NCI-H748 (cell line): ENCODE measurements at regions not wholly inside any gene's neighbourhood (a gene's known extent, or its start where the extent isn't known, plus 50 kb on each side); places are given as distances from the start of the nearest gene placed in this dataset.

Experiments
- DNase-seq: peaks from one replicate; lab custom pipeline; 2025; ENCODE audit not compliant: unreplicated experiment; lab: John Stamatoyannopoulos, UW

DNA sequence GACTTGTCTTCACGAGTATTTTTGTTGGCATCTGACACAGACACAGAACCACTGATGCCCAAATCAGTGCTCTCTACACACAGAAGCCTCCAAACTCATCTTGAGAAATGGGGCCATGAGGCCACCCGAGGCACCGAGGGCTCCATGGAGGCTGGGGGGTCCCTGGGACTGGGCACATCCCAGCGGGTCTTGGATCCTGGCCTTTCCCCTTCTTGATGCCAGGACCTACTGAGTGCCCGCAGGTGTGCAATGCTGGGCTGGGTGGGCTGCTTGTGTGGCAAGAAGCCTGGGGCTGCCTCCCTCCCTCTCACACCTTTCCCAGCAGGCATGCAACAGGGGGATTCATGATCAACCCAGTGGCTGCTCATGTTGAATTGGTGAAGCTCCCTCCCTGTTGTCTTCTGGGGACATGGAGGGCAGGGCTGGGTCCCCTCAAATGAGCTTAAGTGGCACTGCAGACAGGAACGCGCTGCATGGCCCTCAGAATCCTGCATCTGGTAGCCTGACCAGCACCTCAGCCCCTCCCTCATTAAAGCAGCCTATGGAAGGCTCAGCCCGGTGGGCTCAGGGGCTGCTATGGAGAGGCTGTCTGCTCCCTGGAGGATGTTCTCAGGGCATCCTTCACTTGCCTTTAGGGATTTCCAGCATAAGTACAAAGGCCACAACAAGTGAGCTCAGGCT is 63.7 kb upstream of the SIMC1 start:
- DNase-seq: no peak

DNA sequence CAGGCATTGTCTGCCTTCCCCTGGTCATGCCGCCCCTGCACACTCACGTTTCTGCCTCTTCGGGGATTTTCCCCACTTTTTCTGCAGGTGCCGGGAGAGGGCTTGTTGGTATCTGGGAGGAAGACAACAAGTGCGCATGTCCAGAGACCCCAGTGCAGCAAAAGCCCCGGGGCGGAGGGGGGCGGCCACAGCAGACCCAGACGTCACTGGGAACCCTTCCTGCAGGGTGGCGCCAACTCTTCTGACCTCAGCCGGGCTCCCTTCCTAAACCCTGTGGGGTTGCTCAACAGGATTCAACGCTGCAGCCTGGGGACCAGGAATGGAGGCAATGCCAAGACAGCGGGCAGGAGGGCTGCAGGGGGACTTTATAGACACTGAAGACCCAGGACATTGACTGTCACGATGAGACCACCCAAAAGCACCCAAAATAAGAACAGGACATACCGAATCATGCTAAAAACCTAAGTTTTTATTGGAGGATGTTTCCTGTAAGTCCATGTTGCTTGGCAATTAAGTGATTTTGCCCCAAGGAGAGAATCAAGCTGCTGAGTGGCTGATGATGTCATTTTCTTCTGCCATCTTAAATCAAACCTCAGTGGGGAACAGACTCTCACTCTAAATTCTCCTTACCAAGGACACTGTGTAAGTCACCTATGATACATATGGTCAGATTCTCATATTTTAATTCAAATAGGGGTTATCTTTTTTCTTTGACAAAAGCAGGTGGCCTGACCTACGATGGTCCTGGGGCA is 62.9 kb upstream of the SIMC1 start:
- DNase-seq: no peak

DNA sequence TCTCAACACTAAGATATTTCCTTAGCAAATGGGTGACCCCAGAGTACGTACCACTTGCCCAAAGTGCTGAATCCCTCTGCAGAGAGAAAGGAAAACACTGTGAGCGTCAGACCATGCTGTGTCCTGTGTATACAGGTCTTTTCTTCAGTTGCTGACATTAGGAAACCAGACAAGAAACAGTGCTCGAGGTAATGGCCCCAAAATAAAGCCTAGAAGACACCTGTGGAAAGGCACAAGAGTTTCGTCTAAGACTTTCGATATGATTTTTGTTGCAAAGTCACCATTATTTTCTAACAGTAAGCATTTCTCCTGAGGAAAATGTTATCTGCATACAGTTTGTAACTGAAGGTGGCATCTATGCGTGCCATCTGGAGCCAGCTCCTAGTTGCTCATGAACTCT is 62.0 kb upstream of the SIMC1 start:
- DNase-seq: no peak

DNA sequence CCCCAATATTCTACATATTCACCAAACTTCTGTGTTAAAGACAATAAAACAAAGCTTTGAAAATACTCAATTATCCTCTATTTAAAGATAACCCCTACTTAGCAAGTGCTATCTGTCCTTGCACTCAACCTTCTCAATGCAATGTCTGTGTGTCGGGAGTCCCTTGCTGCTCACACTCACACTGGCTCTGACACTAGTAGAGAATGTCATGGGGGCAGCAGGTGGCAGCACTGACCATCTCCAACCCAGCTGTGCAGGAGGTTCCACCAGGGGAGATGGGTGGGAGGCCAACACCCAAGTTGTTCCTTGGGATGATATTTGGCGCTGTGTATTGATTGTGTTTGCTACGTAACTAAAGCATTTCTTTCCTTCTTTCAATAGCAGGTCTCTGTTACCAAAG is 59.4 kb upstream of the SIMC1 start:
- no peak for DNase-seq

DNA sequence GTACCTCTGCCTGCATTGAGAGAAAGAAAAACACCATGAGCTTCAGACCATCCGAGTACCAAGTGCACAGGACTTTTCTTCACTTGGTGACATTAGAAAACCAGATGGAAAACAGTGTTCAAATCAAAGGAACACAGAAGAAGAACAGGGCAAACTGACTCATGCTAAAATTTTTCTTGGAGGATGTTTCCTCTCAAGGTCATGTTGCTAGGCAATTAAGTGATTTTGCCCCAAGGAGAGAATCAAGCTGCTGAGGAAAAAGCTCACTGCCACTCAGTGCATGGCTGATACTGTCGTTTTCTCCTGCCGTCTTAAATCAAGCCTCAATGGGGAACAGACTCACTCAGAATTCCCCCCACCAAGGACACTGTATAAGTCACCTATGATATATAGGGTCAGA is 57.9 kb upstream of the SIMC1 start:
- no peak for DNase-seq

DNA sequence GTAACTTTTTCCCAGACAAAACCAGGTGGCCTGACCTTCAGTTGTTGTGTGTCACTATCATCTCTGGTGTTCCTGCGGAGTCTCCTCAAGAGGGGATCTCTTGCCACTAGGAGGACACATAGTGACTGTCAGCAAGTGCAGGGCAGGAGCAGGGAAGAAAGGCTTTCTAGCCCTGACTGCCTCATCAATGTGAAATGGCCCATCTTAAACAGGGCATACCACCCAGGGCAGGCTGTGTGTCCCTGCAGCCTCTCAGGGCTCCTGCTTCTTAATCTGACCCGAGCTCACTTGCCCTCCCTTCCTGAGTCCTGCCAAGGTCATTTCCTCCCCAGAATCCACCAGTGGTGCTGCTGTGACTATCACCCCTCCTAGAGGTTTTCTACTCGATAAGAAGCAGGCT is 57.4 kb upstream of the SIMC1 start:
- no peak for DNase-seq

DNA sequence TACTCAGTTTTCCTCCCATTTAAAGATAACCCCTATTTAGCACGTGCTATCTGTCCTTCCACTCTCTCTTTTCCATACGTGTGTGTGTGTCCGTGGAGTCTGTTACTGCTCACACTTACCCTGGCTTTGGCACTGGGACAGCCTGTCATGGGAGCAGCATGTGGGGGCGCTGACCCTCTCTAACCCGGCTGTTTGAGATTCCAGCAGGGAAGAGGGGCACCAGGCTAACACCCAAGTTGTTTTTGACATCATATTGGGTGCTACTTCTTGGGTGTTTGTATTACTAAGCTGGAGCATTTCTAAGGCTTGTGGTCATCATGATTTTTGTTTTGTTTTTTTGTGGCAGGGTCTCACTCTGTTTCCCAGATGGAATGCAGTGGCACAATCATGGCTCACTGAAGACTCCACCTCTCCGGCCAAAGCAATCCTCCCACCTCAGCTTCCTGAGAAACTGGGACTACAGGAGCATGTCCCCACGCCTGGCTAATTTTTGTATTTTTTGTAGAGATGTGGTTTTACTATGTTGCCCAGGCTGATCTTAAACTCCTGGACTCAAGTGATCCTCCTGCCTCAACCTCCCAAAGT is 56.9 kb upstream of the SIMC1 start:
- no peak for DNase-seq

DNA sequence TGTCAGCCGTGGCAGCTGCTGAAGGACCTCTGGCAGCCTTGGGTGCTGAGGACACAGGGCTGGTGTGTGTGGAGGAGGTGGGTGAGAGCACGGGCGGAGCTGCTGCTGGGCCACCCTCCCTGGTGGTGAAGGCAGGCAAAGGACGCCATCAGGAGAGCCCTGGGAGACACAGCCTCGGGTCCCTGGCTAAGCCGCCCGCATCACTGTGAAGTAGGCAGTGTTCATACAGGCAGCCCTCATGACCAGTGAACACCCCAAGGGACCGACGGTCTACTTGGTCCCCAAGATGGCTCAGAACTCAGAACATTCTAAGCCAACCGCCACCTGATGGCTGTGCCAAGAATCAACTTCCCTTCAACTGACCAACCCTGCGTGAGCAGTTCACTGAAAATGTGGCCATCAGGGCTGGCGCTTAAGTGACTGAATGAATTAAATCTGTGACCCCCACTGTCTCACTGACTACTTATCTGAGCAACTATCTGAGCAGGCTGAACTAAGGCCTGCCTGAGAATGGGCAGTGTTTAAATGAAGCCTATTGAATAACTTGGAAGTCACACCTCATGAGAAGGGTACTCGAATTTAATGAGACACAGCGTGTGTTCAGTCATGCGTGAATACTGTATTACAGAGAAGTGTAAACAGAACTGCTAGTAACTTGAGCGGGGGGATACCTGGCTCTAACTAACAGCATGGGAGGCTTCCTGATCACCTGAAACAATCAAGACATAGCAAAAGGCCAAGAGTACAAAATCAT is 54.7 kb upstream of the SIMC1 start:
- peak; percentile 98 for DNase-seq

DNA sequence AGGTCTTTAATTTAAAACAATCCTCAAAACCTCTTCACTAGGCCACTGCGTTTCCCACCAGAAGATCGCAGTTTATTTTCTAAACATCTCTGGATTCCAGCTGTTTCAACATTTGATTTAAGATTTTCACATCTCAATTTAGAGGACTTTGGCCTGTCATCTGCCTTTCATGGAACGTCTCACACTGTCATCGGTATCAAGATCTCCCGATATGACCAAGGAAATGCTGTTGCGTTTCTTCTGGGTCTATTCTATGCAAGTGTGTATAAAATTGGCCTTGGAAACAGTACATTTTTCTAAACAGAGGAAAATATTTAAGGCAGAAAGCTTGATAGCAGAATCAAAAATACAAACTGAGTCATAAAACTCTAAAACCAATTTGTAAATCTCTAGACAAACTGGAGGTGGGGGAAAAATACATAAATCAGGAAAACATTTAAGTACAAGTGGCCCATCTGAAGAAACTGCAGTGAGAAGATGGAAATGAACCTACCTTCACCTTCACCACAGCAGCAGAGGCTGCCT is 53.6 kb upstream of the SIMC1 start:
- DNase-seq: no peak

DNA sequence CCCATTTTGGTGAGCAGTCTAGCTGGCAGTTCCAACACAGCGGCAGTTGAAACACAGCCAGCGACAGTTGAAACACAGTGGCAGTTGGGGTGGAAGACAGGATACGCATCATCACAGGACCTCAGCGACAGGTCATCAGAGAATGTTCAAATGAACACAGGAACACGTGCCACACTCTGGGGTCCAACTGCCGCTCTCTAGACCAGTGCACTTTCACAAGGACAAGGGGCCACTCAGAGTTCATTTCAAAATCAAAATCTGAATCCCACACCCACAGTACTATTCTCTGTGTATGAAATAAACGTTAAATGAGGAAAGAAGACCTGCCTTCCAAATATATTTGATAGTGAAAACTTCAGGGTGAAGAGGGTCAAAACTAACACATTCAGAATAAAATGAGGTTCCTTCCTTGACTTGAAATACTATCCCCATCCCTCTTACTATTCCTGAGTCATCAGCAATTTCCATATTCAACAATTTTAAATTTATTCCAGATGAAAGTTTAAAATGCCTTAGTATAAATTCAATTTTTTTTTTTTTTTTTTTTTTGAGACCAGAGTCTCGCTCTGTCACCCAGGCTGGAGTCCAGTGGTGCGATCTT is 53.0 kb upstream of the SIMC1 start:
- DNase-seq: no peak

DNA sequence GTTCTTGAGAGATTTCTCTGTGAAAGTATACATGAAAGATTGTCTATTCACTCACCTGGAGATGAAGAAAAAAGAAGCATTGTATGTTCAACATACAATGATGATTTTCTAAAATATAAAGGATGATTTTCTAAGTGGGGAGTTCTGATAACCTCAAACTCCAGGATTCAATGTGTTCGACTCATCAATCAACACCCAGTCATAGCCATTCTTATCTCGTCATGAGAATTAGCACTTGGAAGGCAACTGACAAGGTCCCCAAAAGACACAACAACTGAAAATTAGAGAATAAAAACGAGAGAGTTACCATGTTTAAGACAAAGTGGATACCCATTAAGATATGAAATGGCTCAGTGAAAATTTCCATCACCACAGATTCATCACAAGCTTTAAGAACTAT is 52.1 kb upstream of the SIMC1 start:
- DNase-seq: no peak

DNA sequence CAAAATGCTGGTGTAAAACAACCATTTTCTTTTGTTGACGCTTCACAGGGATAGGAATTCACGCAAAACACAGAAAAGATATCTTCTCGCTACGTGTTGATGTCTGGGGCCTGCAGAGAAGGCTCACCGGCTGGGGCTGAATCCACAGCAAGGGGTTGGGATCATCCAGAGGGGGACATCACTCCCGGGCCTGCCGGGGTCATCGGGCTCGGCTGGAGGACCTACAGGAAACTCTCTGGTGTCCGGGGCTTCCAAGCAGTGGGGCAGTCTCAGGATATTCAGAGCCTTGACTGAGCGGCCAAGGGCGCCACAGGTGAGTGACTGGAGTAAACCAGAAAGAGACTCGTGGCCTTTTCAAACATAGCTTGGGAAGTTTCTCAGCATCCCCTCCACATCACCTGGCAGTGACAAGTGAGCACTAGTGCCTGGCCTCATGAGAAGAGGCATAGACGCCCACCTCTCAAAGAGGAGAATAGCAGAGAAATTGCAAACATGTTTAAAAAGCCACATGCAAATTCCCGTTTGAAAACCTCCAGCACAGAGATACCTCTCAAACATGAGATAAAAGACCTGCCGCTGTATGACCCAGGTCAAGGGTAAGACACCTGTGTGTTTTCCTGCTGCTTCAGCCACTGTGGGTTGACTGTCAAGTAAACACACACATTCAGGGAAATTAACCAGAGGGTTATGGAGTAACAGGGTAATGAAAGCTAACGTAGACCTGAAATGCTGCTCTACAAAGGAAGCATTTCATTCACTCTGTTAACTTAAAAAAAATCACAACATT is 50.8 kb upstream of the SIMC1 start:
- DNase-seq: no peak

DNA sequence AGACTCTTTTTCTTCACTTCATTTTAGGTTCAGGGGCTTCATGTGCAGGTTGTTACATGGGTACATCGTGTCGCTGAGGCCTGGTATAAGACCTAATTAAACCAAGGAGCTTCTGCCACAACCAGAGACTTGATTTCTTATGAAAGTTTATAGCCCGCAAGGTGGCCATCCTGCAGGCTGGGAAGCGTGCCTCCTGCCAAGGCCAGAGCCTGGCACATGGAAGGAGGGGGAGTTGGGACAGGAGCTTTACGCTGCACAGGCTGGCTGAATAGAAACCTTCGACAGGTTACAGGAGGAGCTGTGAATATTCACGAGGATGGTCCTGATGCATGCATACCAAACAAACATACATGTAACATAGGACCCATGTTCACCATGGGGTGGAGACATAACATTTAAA is 50.1 kb upstream of the SIMC1 start:
- DNase-seq: no peak
